Neural cell (in vitro differentiated cells): ENCODE measurements at regions not wholly inside any gene's neighbourhood (a gene's known extent, or its start where the extent isn't known, plus 50 kb on each side); places are given as distances from the start of the nearest gene placed in this dataset.

Source experiments
- H2AFZ ChIP-seq: fragments of 200-600, 300-800 bp; sonication (generic), shearing (Covaris generic); 2 replicates; pipeline ENCODE4 v1.6.0; 2014; ENCODE audit warnings: low read depth, mild to moderate bottlenecking, antibody characterized with exemption, low read length, moderate library complexity
- H3F3A ChIP-seq: fragments of 200-600 bp; shearing (Covaris generic); 2 replicates; pipeline ENCODE4 v1.6.1; 2016; ENCODE audit warnings: mild to moderate bottlenecking, moderate library complexity, mixed read lengths, antibody characterized with exemption, low read length; ENCODE audit not compliant: insufficient read depth, poor library complexity, severe bottlenecking
- H3K27ac ChIP-seq: fragments of 200-600, 300-800 bp; sonication (generic), shearing (Covaris generic); 2 replicates; pipeline ENCODE4 v1.5.1; 2014; ENCODE audit warnings: mild to moderate bottlenecking, low read length, moderate library complexity
- H3K27me3 ChIP-seq: fragments of 300-800, 200-600 bp; sonication (generic), shearing (Covaris generic); 2 replicates; pipeline ENCODE4 v1.6.0; 2014; ENCODE audit warnings: mild to moderate bottlenecking, low read depth, low read length, moderate library complexity; ENCODE audit not compliant: insufficient read depth
- H3K36me3 ChIP-seq: fragments of 300-800, 200-600 bp; sonication (generic), shearing (Covaris generic); 2 replicates; pipeline ENCODE4 v1.5.1; 2014; ENCODE audit warnings: mild to moderate bottlenecking, antibody characterized with exemption, low read length, moderate library complexity; ENCODE audit not compliant: insufficient read depth
- H3K4me2 ChIP-seq: fragments of 300-800, 200-600 bp; sonication (generic), shearing (Covaris generic); 2 replicates; pipeline ENCODE4 v1.6.0; 2014; ENCODE audit warnings: mild to moderate bottlenecking, low read length
- H3K4me3 ChIP-seq: fragments of 300-800, 200-600 bp; sonication (generic), shearing (Covaris generic); 2 replicates; pipeline ENCODE4 v1.5.1; 2014; ENCODE audit warnings: mild to moderate bottlenecking, low read length, moderate library complexity
- H3K79me2 ChIP-seq: fragments of 200-600 bp; shearing (Covaris generic); replicated peaks from 2 replicates; pipeline ENCODE4 v1.6.0; 2014; ENCODE audit warnings: mild to moderate bottlenecking, low read length, moderate library complexity; ENCODE audit not compliant: insufficient read depth
- H3K9ac ChIP-seq: fragments of 300-800, 200-600 bp; sonication (generic), shearing (Covaris generic); 2 replicates; pipeline ENCODE4 v1.6.1; 2016; ENCODE audit warnings: mild to moderate bottlenecking, low read length, mixed read lengths
- H3K9me2 ChIP-seq: fragments of 200-600 bp; shearing (Covaris generic); 2 replicates; pipeline ENCODE4 v1.6.1; 2016; ENCODE audit warnings: mild to moderate bottlenecking, low read length, mixed read lengths; ENCODE audit not compliant: insufficient read depth
- H3K9me3 ChIP-seq: fragments of 200-600, 300-800 bp; sonication (generic), shearing (Covaris generic); 2 replicates; pipeline ENCODE4 v1.6.1; 2016; ENCODE audit warnings: mild to moderate bottlenecking, mixed run types, low read length, moderate library complexity, mixed read lengths
- H4K20me1 ChIP-seq: fragments of 200-600 bp; shearing (Covaris generic); 2 replicates; pipeline ENCODE4 v1.6.1; 2016; ENCODE audit warnings: mild to moderate bottlenecking, mixed run types; ENCODE audit not compliant: insufficient read depth
- EP300 ChIP-seq: fragments of 450-650 bp; conservative IDR thresholded peaks from 2 replicates; pipeline ENCODE4 v1.6.1; 2014; ENCODE audit warnings: antibody characterized with exemption, mild to moderate bottlenecking, moderate library complexity; ENCODE audit not compliant: poor library complexity, severe bottlenecking
- EZH2 ChIP-seq: fragments of 200-600, 300-800 bp; shearing (Covaris generic), sonication (generic); IDR thresholded peaks from 2 replicates; pipeline ENCODE4 v1.6.1; 2014; ENCODE audit warnings: antibody characterized with exemption, low read length, borderline replicate concordance, mild to moderate bottlenecking; ENCODE audit not compliant: insufficient read depth, poor library complexity, severe bottlenecking
- MXI1 ChIP-seq: fragments of 450-650 bp; conservative IDR thresholded peaks from 2 replicates; pipeline ENCODE4 v1.6.1; 2014; ENCODE audit warnings: antibody characterized with exemption, mild to moderate bottlenecking; ENCODE audit not compliant: poor library complexity, severe bottlenecking
- POLR2AphosphoS5 ChIP-seq: IDR thresholded peaks from 2 replicates; pipeline ENCODE4 v1.6.1; 2012
- RAD21 ChIP-seq: fragments of 450-650 bp; conservative IDR thresholded peaks from 2 replicates; pipeline ENCODE4 v1.6.1; 2014; ENCODE audit warnings: antibody characterized with exemption, mild to moderate bottlenecking, moderate library complexity
- REST ChIP-seq: IDR thresholded peaks from 2 replicates; pipeline ENCODE4 v1.6.1; 2012; ENCODE audit warnings: borderline replicate concordance
- SMC3 ChIP-seq: fragments of 450-650 bp; conservative IDR thresholded peaks from 2 replicates; pipeline ENCODE4 v1.6.1; 2014; ENCODE audit warnings: antibody characterized with exemption, mild to moderate bottlenecking, moderate library complexity; ENCODE audit not compliant: poor library complexity
- TAF1 ChIP-seq: IDR thresholded peaks from 2 replicates; pipeline ENCODE4 v1.6.1; 2012; ENCODE audit warnings: low read depth
- TF ChIP-seq, protein P1 (sequence below): fragments of 450-650 bp; IDR thresholded peaks from 2 replicates; pipeline ENCODE4 v1.5.1; 2014; ENCODE audit warnings: antibody characterized with exemption, mild to moderate bottlenecking, moderate library complexity; ENCODE audit not compliant: poor library complexity, severe bottlenecking

DNA sequence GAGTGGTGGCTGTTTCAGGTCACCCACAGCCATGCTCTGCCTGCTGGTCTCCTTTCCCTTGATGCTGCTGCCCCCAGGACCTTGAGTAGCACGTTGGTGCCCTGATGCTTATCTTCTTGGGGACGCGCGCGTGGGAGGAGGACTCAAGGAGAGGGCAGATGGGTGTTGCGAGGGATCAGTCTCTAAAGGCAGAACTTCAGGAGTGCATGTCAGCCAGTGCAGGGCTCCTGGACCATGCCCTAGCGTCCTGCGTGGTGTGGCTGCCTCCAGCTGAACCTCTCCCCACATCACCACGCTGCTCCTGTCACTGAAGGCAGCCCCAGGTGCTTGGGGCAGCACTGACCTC lies 62.5 kb upstream of the GLI2 start:
- no peak overlapping the region for H3K27ac ChIP-seq
- no peak overlapping the region for H3K4me2 ChIP-seq
- H3K9me3 ChIP-seq = no peaks in the 10 kb centered on the region
- H4K20me1 ChIP-seq = no peaks in the 10 kb centered on the region
- peaks cover 8% of the 10 kb centered on the region for H3K27me3 ChIP-seq
- no peaks in the 10 kb centered on the region for H3F3A ChIP-seq
- no peaks in the 10 kb centered on the region for H3K9me2 ChIP-seq
- H2AFZ ChIP-seq = no peak overlapping the region
- no peak overlapping the region for H3K4me3 ChIP-seq
- H3K79me2 ChIP-seq = no peaks in the 10 kb centered on the region
- H3K9ac ChIP-seq = no peak overlapping the region
- TF ChIP-seq POLR2AphosphoS5 (no peak), EZH2 (no peak), REST (no peak), TAF1 (no peak), MXI1 (no peak), RAD21 (no peak), SMC3 (no peak), EP300 (no peak)
- TF ChIP-seq, protein P1, sequence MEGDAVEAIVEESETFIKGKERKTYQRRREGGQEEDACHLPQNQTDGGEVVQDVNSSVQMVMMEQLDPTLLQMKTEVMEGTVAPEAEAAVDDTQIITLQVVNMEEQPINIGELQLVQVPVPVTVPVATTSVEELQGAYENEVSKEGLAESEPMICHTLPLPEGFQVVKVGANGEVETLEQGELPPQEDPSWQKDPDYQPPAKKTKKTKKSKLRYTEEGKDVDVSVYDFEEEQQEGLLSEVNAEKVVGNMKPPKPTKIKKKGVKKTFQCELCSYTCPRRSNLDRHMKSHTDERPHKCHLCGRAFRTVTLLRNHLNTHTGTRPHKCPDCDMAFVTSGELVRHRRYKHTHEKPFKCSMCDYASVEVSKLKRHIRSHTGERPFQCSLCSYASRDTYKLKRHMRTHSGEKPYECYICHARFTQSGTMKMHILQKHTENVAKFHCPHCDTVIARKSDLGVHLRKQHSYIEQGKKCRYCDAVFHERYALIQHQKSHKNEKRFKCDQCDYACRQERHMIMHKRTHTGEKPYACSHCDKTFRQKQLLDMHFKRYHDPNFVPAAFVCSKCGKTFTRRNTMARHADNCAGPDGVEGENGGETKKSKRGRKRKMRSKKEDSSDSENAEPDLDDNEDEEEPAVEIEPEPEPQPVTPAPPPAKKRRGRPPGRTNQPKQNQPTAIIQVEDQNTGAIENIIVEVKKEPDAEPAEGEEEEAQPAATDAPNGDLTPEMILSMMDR = no peak
- H3K36me3 ChIP-seq = no peaks in the 10 kb centered on the region

- no peaks in the 10 kb centered on the region for H3K36me3 ChIP-seq
- H3K27me3 ChIP-seq = peaks cover 8% of the 10 kb centered on the region
- no peaks in the 10 kb centered on the region for H3K79me2 ChIP-seq
- H3K4me2 ChIP-seq = no peak overlapping the region
- no peaks in the 10 kb centered on the region for H3K9me3 ChIP-seq
- no peak overlapping the region for H3K4me3 ChIP-seq
- no peak overlapping the region for H3K27ac ChIP-seq
- no peak overlapping the region for H3K9ac ChIP-seq
- no peak for TF ChIP-seq EP300
- H4K20me1 ChIP-seq = no peaks in the 10 kb centered on the region
- H3K9me2 ChIP-seq = no peaks in the 10 kb centered on the region
- no peaks in the 10 kb centered on the region for H3F3A ChIP-seq
- H2AFZ ChIP-seq = no peak overlapping the region
Measured at GRCh38 chr2:120673571-120674061, 62.1 kb upstream of the GLI2 start.
